Stimulated activated CD4-positive, alpha-beta T cell treated with anti-CD3 and anti-CD28 coated beads, Interleukin-2, amount 100 ng/mL, for 48 hours (primary cell): ENCODE measurements at regions not wholly inside any gene's neighbourhood (a gene's known extent, or its start where the extent isn't known, plus 50 kb on each side); places are given as distances from the start of the nearest gene placed in this dataset.

Source experiments
- DNase-seq, 2 donors: peaks; one replicate each; pipeline ENCODE4 v3.0.0-alpha.2; 2020

- DNase-seq: no peak
Observed at GRCh38 chr9:7859701-7860334, 60.2 kb upstream of the DMAC1 start.

GRCh38 chr9:7858166-7858565, 58.6 kb upstream of the DMAC1 start:
- DNase-seq: no peak

GRCh38 chr9:7854763-7855162, 55.2 kb upstream of the DMAC1 start:
- no peak for DNase-seq
